ENCODE measurements at regions not wholly inside any gene's neighbourhood (a gene's known extent, or its start where the extent isn't known, plus 50 kb on each side); places are given as distances from the start of the nearest gene placed in this dataset.

DNA sequence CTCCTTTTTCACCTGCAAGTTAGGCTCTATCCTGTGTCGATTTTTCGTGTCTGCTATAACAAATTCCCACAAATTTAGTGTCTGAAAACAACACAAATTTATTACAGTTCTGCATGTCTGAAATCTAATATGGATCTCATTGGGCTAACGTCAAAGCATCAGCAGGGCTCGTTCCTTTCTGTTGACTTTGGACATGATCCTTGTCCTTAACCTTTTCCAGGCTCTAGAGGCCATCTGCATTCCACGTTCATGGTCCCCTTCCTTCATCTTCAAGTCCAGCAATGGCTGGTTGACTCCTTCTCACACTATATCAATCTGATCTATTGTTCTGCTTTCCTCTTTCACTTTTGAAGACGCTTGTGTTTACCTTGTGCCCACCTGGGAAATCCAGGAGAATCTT is 165.7 kb upstream of the RARB start:
- no peak overlapping the region for H3K27ac Mint-ChIP-seq
- Histone ChIP-seq H3K4me1 (ENCODE audit: control insufficient read depth, insufficient read depth, low read length, poor library complexity, severe bottlenecking) (no peaks in the 10 kb centered on the region), H3K36me3 (ENCODE audit: control insufficient read depth, insufficient read depth, low read length) (no peaks in the 10 kb centered on the region), H3K4me3 (ENCODE audit: low read depth, low read length) (no peak overlapping the region), H3K27me3 (ENCODE audit: control insufficient read depth, insufficient read depth, low read length) (no peaks in the 10 kb centered on the region), H3K9me3 (ENCODE audit: control insufficient read depth in 2 of 2, low read length in 2 of 2) (no peaks in the 10 kb centered on the region), H3K27ac (ENCODE audit: insufficient read depth, low read length, poor library complexity, severe bottlenecking) (no peak overlapping the region)
- H3K27me3 Mint-ChIP-seq: peaks cover 4% of the 10 kb centered on the region
- peaks cover 0 to 21% (median 6%) of the 10 kb centered on the region in 7 donors for H3K9me3 Mint-ChIP-seq
- H3K4me3 Mint-ChIP-seq: no peak overlapping the region
- DNase-seq: no peak
- no peak for ATAC-seq (ENCODE audit: low read depth in 2 of 2)
- H3K4me1 Mint-ChIP-seq: no peaks in the 10 kb centered on the region
- H3K36me3 Mint-ChIP-seq: no peaks in the 10 kb centered on the region

DNA sequence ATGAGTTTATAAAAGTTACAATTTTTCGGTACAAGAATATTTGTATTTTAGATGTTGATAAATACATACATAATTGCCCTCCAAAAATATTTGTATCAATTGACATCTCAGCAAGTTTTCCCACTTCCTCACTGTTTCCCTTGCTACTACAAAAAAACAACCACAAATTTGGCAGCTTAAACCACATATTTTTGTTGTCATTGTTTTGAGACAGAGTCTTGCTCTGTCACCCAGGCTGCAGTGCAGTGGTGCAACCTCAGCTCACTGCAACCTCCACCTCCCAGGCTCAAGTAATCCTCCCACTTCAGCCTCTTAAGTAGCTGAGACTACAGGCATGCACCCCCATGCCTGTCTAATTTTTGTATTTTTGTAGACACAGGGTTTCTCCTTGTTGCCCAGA is 162.8 kb upstream of the RARB start:
- no peaks in the 10 kb centered on the region for H3K27me3 ChIP-seq (ENCODE audit: control insufficient read depth, insufficient read depth, low read length)
- H3K4me1 Mint-ChIP-seq: no peaks in the 10 kb centered on the region
- H3K9me3 ChIP-seq (ENCODE audit: control insufficient read depth in 2 of 2, low read length in 2 of 2): no peaks in the 10 kb centered on the region
- no peak overlapping the region for H3K27ac ChIP-seq (ENCODE audit: insufficient read depth, low read length, poor library complexity, severe bottlenecking)
- H3K27me3 Mint-ChIP-seq: no peaks in the 10 kb centered on the region
- H3K4me3 Mint-ChIP-seq: no peak overlapping the region
- H3K4me1 ChIP-seq (ENCODE audit: control insufficient read depth, insufficient read depth, low read length, poor library complexity, severe bottlenecking): no peaks in the 10 kb centered on the region
- DNase-seq: no peak
- peaks cover 0 to 15% (median 6%) of the 10 kb centered on the region in 7 donors for H3K9me3 Mint-ChIP-seq
- no peak overlapping the region for H3K27ac Mint-ChIP-seq
- no peak for ATAC-seq (ENCODE audit: low read depth in 2 of 2)
- no peaks in the 10 kb centered on the region for H3K36me3 Mint-ChIP-seq
- no peak overlapping the region for H3K4me3 ChIP-seq (ENCODE audit: low read depth, low read length)
- no peaks in the 10 kb centered on the region for H3K36me3 ChIP-seq (ENCODE audit: control insufficient read depth, insufficient read depth, low read length)

DNA sequence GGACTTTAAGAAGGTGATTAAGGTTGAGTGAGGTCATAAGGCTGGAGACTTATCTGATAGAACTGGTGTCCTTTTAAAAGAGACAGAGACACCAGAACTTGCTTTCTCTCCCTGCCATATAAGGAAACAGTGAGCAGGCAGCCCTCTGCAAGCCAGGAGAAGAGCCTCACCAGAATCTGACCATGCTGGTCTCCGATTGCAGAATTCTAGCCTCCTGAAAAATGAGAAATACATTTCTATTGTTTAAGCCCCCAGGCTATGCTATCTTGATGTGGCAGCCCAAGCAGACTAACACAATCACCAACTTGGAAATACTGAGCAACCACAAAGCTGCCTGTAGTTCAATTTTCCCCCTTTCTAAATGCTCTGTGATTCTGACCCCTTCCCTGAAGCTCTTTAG is 161.4 kb upstream of the RARB start:
- H3K4me1 Mint-ChIP-seq: no peaks in the 10 kb centered on the region

DNA sequence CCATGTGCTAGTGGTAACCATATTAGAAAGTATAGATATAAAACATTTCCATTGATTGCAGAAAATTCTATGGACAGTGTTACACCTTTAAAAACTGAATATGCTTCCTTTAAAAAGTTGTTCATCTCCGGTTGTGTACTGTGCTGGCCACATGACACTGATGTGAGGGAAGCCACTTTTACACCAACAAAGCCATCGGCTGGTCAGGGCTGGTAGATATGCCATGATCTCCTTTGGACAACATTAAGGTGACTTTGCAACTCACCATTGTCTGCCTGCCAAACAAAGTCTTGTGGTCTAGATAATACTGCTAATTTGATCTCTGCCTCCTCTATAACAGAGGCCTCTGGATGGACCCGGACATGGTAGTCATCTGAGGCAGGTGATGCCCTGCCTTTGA is 156.0 kb upstream of the RARB start:
- H3K9me3 Mint-ChIP-seq: peaks cover 0 to 6% (median 0%) of the 10 kb centered on the region in 7 donors
- DNase-seq: no peak
- H3K4me1 Mint-ChIP-seq: no peaks in the 10 kb centered on the region
- Histone ChIP-seq H3K4me3 (ENCODE audit: low read depth, low read length) (no peak overlapping the region), H3K4me1 (ENCODE audit: control insufficient read depth, insufficient read depth, low read length, poor library complexity, severe bottlenecking) (no peaks in the 10 kb centered on the region), H3K27me3 (ENCODE audit: control insufficient read depth, insufficient read depth, low read length) (no peaks in the 10 kb centered on the region), H3K36me3 (ENCODE audit: control insufficient read depth, insufficient read depth, low read length) (no peaks in the 10 kb centered on the region), H3K9me3 (ENCODE audit: control insufficient read depth in 2 of 2, low read length in 2 of 2) (no peaks in the 10 kb centered on the region), H3K27ac (ENCODE audit: insufficient read depth, low read length, poor library complexity, severe bottlenecking) (no peak overlapping the region)
- H3K27me3 Mint-ChIP-seq: no peaks in the 10 kb centered on the region
- no peak overlapping the region for H3K4me3 Mint-ChIP-seq
- H3K27ac Mint-ChIP-seq: no peak overlapping the region
- H3K36me3 Mint-ChIP-seq: no peaks in the 10 kb centered on the region
- ATAC-seq (ENCODE audit: low read depth in 2 of 2): no peak

More for the DNA sequence above, 161.4 kb upstream of the RARB start:
- no peak overlapping the region for H3K4me3 Mint-ChIP-seq
- H3K36me3 Mint-ChIP-seq: no peaks in the 10 kb centered on the region
- H3K9me3 Mint-ChIP-seq: peaks cover 0 to 10% (median 6%) of the 10 kb centered on the region in 7 donors
- Histone ChIP-seq H3K4me3 (ENCODE audit: low read depth, low read length) (no peak overlapping the region), H3K4me1 (ENCODE audit: control insufficient read depth, insufficient read depth, low read length, poor library complexity, severe bottlenecking) (no peaks in the 10 kb centered on the region), H3K36me3 (ENCODE audit: control insufficient read depth, insufficient read depth, low read length) (no peaks in the 10 kb centered on the region), H3K27ac (ENCODE audit: insufficient read depth, low read length, poor library complexity, severe bottlenecking) (no peak overlapping the region), H3K9me3 (ENCODE audit: control insufficient read depth in 2 of 2, low read length in 2 of 2) (no peaks in the 10 kb centered on the region), H3K27me3 (ENCODE audit: control insufficient read depth, insufficient read depth, low read length) (no peaks in the 10 kb centered on the region)
- no peak overlapping the region for H3K27ac Mint-ChIP-seq
- no peak for DNase-seq
- H3K27me3 Mint-ChIP-seq: no peaks in the 10 kb centered on the region
- no peak for ATAC-seq (ENCODE audit: low read depth in 2 of 2)

DNA sequence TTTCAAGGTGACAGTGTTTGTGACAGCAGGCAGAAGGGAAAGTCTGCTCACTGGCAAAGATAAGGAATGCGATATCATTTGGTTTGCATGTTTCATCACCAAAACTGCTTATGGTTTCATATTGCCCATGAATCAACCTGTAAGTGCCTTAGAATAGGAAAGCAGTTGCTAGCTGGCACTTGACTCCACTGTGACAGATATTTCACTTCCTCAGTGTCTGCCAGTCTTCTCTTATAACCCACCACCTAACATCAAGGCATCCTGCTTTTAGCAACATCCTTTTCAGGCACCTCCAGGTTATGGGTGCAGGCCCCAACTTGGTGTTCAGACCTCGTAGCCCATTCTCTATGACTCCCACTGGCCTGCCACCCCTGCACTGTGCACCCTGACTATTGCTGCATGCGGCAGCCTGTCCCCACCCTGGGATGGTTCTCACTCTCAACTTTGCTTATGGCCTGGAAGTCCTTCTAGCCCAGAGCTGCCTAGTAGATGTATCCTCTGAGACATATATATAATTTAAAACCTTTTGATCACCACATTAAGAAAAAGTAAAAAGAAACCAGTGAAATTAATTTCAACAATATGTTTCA is 154.4 kb upstream of the RARB start:
- H3K36me3 Mint-ChIP-seq: no peaks in the 10 kb centered on the region
- peaks cover 0 to 8% (median 0%) of the 10 kb centered on the region in 7 donors for H3K9me3 Mint-ChIP-seq

DNA sequence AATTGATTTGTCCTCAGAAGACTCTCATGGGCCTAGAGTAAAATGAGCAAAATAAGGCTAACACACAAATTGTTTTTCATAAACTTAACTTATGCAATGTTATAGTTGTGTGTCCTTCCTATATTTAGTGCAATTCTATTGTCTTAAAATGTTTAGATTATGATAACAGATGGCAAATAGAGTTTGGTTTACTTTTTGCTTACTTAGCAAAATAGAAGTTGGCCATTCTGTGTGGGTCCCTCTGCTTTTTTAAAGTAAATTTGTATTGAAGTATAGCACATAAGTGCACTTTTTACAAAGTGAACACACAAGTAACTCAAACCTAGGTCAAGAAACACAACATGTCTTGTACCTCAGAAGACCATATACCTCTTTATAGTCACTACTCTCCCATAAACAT is 150.6 kb upstream of the RARB start:
- H3K9me3 Mint-ChIP-seq: peaks cover 0 to 8% (median 1%) of the 10 kb centered on the region in 7 donors
- Histone ChIP-seq H3K9me3 (ENCODE audit: control insufficient read depth in 2 of 2, low read length in 2 of 2) (no peaks in the 10 kb centered on the region), H3K4me1 (ENCODE audit: control insufficient read depth, insufficient read depth, low read length, poor library complexity, severe bottlenecking) (no peaks in the 10 kb centered on the region), H3K27me3 (ENCODE audit: control insufficient read depth, insufficient read depth, low read length) (no peaks in the 10 kb centered on the region), H3K27ac (ENCODE audit: insufficient read depth, low read length, poor library complexity, severe bottlenecking) (no peak overlapping the region), H3K4me3 (ENCODE audit: low read depth, low read length) (no peak overlapping the region), H3K36me3 (ENCODE audit: control insufficient read depth, insufficient read depth, low read length) (no peaks in the 10 kb centered on the region)
- no peak for ATAC-seq (ENCODE audit: low read depth in 2 of 2)
- no peaks in the 10 kb centered on the region for H3K4me1 Mint-ChIP-seq
- no peak for DNase-seq
- no peak overlapping the region for H3K27ac Mint-ChIP-seq
- no peak overlapping the region for H3K4me3 Mint-ChIP-seq
- no peaks in the 10 kb centered on the region for H3K27me3 Mint-ChIP-seq
- no peaks in the 10 kb centered on the region for H3K36me3 Mint-ChIP-seq

More for the DNA sequence above, 154.4 kb upstream of the RARB start:
- Histone ChIP-seq H3K4me3 (ENCODE audit: low read depth, low read length) (no peak overlapping the region), H3K27ac (ENCODE audit: insufficient read depth, low read length, poor library complexity, severe bottlenecking) (no peak overlapping the region), H3K36me3 (ENCODE audit: control insufficient read depth, insufficient read depth, low read length) (no peaks in the 10 kb centered on the region), H3K9me3 (ENCODE audit: control insufficient read depth in 2 of 2, low read length in 2 of 2) (no peaks in the 10 kb centered on the region), H3K27me3 (ENCODE audit: control insufficient read depth, insufficient read depth, low read length) (no peaks in the 10 kb centered on the region), H3K4me1 (ENCODE audit: control insufficient read depth, insufficient read depth, low read length, poor library complexity, severe bottlenecking) (no peaks in the 10 kb centered on the region)
- ATAC-seq (ENCODE audit: low read depth in 2 of 2): no peak
- Mint-ChIP-seq H3K4me1 (no peaks in the 10 kb centered on the region), H3K4me3 (no peak overlapping the region), H3K27me3 (no peaks in the 10 kb centered on the region), H3K27ac (no peak overlapping the region)
- DNase-seq: no peak

DNA sequence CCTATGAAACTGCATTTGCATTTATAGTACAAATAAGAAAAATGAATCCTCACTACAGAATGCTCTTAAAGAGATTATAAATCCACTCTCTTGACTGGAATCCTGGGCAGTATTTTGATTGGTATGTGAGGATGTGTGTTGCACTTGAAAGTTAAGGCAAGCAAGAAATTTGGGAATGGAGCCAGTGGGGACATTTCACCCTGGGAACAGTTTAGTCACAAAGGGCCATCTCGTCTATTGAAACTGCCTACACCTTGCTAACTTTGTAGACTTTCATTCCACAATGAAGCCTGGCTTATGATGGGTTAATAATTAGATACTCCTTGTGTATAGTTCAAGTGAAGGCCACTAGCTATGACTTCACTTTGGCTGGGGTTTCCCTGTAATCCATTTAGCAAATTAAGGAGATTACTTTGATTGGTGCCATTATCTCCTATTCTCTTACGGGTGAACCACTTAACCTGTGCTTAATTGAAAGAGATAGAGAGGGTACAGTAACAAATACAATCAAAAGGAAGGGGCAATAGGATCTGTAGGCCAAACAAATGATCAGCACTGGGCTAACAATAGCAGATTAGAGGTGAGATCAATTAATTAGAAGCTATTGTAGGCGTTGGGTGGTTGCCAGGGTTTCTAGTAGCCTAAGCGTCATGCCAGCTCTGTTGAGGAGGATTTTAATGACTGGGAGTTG is 146.9 kb upstream of the RARB start:
- H3K4me3 Mint-ChIP-seq: no peak overlapping the region
- no peak overlapping the region for H3K27ac Mint-ChIP-seq
- H3K27ac ChIP-seq (ENCODE audit: insufficient read depth, low read length, poor library complexity, severe bottlenecking): no peak overlapping the region
- H3K36me3 Mint-ChIP-seq: no peaks in the 10 kb centered on the region
- H3K4me1 Mint-ChIP-seq: no peaks in the 10 kb centered on the region
- H3K27me3 ChIP-seq (ENCODE audit: control insufficient read depth, insufficient read depth, low read length): no peaks in the 10 kb centered on the region
- H3K27me3 Mint-ChIP-seq: no peaks in the 10 kb centered on the region
- no peak for ATAC-seq (ENCODE audit: low read depth in 2 of 2)
- H3K36me3 ChIP-seq (ENCODE audit: control insufficient read depth, insufficient read depth, low read length): no peaks in the 10 kb centered on the region
- H3K9me3 ChIP-seq (ENCODE audit: control insufficient read depth in 2 of 2, low read length in 2 of 2): no peaks in the 10 kb centered on the region
- H3K9me3 Mint-ChIP-seq: peaks cover 0 to 9% (median 4%) of the 10 kb centered on the region in 7 donors
- H3K4me1 ChIP-seq (ENCODE audit: control insufficient read depth, insufficient read depth, low read length, poor library complexity, severe bottlenecking): no peaks in the 10 kb centered on the region
- no peak overlapping the region for H3K4me3 ChIP-seq (ENCODE audit: low read depth, low read length)
- no peak for DNase-seq

DNA sequence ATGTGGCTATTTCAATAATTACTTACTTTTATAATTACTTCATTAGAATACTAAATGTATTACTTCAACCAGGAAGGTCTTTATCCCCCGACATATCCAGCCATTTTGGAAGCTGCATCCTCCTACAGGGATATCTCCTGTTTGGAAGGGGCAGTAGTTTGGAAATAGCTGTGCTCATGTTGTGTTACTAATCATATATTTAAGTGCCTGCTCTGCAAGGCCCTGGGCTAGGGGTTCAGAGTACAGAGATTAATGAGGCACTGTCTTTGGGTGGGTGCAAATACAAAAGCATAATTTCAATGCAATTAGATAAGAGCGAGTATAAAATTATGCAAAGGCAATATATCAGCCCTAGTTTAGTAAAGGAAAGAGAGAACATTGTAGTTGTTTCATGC is 146.3 kb upstream of the RARB start:
- Histone ChIP-seq H3K36me3 (ENCODE audit: control insufficient read depth, insufficient read depth, low read length) (no peaks in the 10 kb centered on the region), H3K9me3 (ENCODE audit: control insufficient read depth in 2 of 2, low read length in 2 of 2) (no peaks in the 10 kb centered on the region), H3K4me1 (ENCODE audit: control insufficient read depth, insufficient read depth, low read length, poor library complexity, severe bottlenecking) (no peaks in the 10 kb centered on the region), H3K27ac (ENCODE audit: insufficient read depth, low read length, poor library complexity, severe bottlenecking) (no peak overlapping the region), H3K27me3 (ENCODE audit: control insufficient read depth, insufficient read depth, low read length) (no peaks in the 10 kb centered on the region), H3K4me3 (ENCODE audit: low read depth, low read length) (no peak overlapping the region)
- H3K4me1 Mint-ChIP-seq: no peaks in the 10 kb centered on the region
- no peaks in the 10 kb centered on the region for H3K27me3 Mint-ChIP-seq
- no peaks in the 10 kb centered on the region for H3K36me3 Mint-ChIP-seq
- H3K4me3 Mint-ChIP-seq: no peak overlapping the region
- no peak for DNase-seq
- no peak overlapping the region for H3K27ac Mint-ChIP-seq
- no peak for ATAC-seq (ENCODE audit: low read depth in 2 of 2)
- peaks cover 0 to 14% (median 6%) of the 10 kb centered on the region in 7 donors for H3K9me3 Mint-ChIP-seq

Measured in CD4-positive, CD25-positive, alpha-beta regulatory T cell (primary cell).